NCI-H82 treated with DMSO at 0.1 percent for 48 hours (cell line): ENCODE measurements at regions not wholly inside any gene's neighbourhood (a gene's known extent, or its start where the extent isn't known, plus 50 kb on each side); places are given as distances from the start of the nearest gene placed in this dataset.

Experiments used
- DNase-seq: peaks from one replicate; lab custom pipeline; 2025; ENCODE audit not compliant: unreplicated experiment; lab: John Stamatoyannopoulos, UW

- no peak for DNase-seq
These were observed 64.5 kb upstream of the STK38L start for GRCh38 chr12:27179400-27180214.

GRCh38 chr12:27180906-27181505 lies 63.1 kb upstream of the STK38L start:
- no peak for DNase-seq

GRCh38 chr12:27183342-27183741 lies 60.7 kb upstream of the STK38L start:
- DNase-seq: no peak

GRCh38 chr12:27185234-27186021 lies 58.7 kb upstream of the STK38L start:
- DNase-seq: no peak

GRCh38 chr12:27186022-27186839 lies 57.9 kb upstream of the STK38L start:
- DNase-seq: no peak

GRCh38 chr12:27187697-27188096 lies 56.4 kb upstream of the STK38L start:
- DNase-seq: no peak

- no peak for DNase-seq
These were observed 53.3 kb upstream of the STK38L start for GRCh38 chr12:27190761-27191160.

- DNase-seq: no peak
These were observed 52.6 kb upstream of the STK38L start for GRCh38 chr12:27191531-27191930.

GRCh38 chr12:27192118-27192802 lies 51.8 kb upstream of the STK38L start:
- no peak for DNase-seq

- DNase-seq: no peak
These were observed 51.0 kb upstream of the STK38L start for GRCh38 chr12:27193106-27193505.

- no peak for DNase-seq
These were observed 50.1 kb upstream of the STK38L start for GRCh38 chr12:27193854-27194544.
